ENCODE measurements at regions not wholly inside any gene's neighbourhood (a gene's known extent, or its start where the extent isn't known, plus 50 kb on each side); places are given as distances from the start of the nearest gene placed in this dataset.

- Histone ChIP-seq H3K4me3 (no peak overlapping the region), H3K4me1 (no peaks in the 10 kb centered on the region), H3K27me3 (no peaks in the 10 kb centered on the region), H3K36me3 (no peaks in the 10 kb centered on the region), H3K9me3 (no peaks in the 10 kb centered on the region), H3K27ac (no peak overlapping the region)
- intact Hi-C loops (cut with DNase I; ENCODE audit: low total_unique reads) (no loop called here), in situ Hi-C loops (cut with MboI; ENCODE audit: low sequenced_read_pairs in 4 of 4) (no loop called here)
- ATAC-seq (no peak), DNase-seq (no peak)
- TF ChIP-seq POLR2A (IDR thresholded peaks at IDR 0.05) (no peak), CTCF (IDR thresholded peaks at IDR 0.05 in 4 of 5, conservative IDR thresholded peaks at IDR 0.05 in 1 of 5) (no peak)
These were observed 142.1 kb upstream of the IVNS1ABP start for GRCh38 chr1:185459141-185459540.

GRCh38 chr1:185458670-185459069 is 141.6 kb upstream of the IVNS1ABP start:
- H3K27me3 ChIP-seq, result no peaks in the 10 kb centered on the region
- H3K4me3 ChIP-seq, result no peak overlapping the region
- in situ Hi-C loops (cut with MboI; ENCODE audit: low sequenced_read_pairs in 4 of 4), result no loop called here
- H3K4me1 ChIP-seq, result no peaks in the 10 kb centered on the region
- intact Hi-C loops (cut with DNase I; ENCODE audit: low total_unique reads), result no loop called here
- ATAC-seq, result no peak
- H3K36me3 ChIP-seq, result no peaks in the 10 kb centered on the region
- no peak for TF ChIP-seq POLR2A (IDR thresholded peaks at IDR 0.05)
- TF ChIP-seq CTCF (IDR thresholded peaks at IDR 0.05 in 4 of 5, conservative IDR thresholded peaks at IDR 0.05 in 1 of 5), result no peak
- H3K27ac ChIP-seq, result no peak overlapping the region
- DNase-seq, result no peak
- H3K9me3 ChIP-seq, result no peaks in the 10 kb centered on the region

- H3K27ac ChIP-seq, result no peak overlapping the region
- H3K36me3 ChIP-seq, result no peaks in the 10 kb centered on the region
- no peaks in the 10 kb centered on the region for H3K4me1 ChIP-seq
- no peak overlapping the region for H3K4me3 ChIP-seq
- ATAC-seq (no peak), DNase-seq (no peak)
- H3K9me3 ChIP-seq, result no peaks in the 10 kb centered on the region
- no peak for TF ChIP-seq CTCF (IDR thresholded peaks at IDR 0.05 in 4 of 5, conservative IDR thresholded peaks at IDR 0.05 in 1 of 5)
- no peak for TF ChIP-seq POLR2A (IDR thresholded peaks at IDR 0.05)
- H3K27me3 ChIP-seq, result no peaks in the 10 kb centered on the region
- intact Hi-C loops (cut with DNase I; ENCODE audit: low total_unique reads) (no loop called here), in situ Hi-C loops (cut with MboI; ENCODE audit: low sequenced_read_pairs in 4 of 4) (no loop called here)
These were observed 136.6 kb upstream of the IVNS1ABP start for GRCh38 chr1:185453496-185454192.

GRCh38 chr1:185450917-185451316 is 133.9 kb upstream of the IVNS1ABP start:
- intact Hi-C loops (cut with DNase I; ENCODE audit: low total_unique reads) (no loop called here), in situ Hi-C loops (cut with MboI; ENCODE audit: low sequenced_read_pairs in 4 of 4) (no loop called here)
- ATAC-seq (no peak), DNase-seq (no peak)
- H3K27me3 ChIP-seq, result no peaks in the 10 kb centered on the region
- H3K27ac ChIP-seq, result no peak overlapping the region
- H3K4me1 ChIP-seq, result no peaks in the 10 kb centered on the region
- H3K4me3 ChIP-seq, result no peak overlapping the region
- no peaks in the 10 kb centered on the region for H3K36me3 ChIP-seq
- H3K9me3 ChIP-seq, result no peaks in the 10 kb centered on the region
- TF ChIP-seq CTCF (IDR thresholded peaks at IDR 0.05 in 4 of 5, conservative IDR thresholded peaks at IDR 0.05 in 1 of 5) (no peak), POLR2A (IDR thresholded peaks at IDR 0.05) (no peak)
